ENCODE measurements at regions not wholly inside any gene's neighbourhood (a gene's known extent, or its start where the extent isn't known, plus 50 kb on each side); places are given as distances from the start of the nearest gene placed in this dataset.

DNA sequence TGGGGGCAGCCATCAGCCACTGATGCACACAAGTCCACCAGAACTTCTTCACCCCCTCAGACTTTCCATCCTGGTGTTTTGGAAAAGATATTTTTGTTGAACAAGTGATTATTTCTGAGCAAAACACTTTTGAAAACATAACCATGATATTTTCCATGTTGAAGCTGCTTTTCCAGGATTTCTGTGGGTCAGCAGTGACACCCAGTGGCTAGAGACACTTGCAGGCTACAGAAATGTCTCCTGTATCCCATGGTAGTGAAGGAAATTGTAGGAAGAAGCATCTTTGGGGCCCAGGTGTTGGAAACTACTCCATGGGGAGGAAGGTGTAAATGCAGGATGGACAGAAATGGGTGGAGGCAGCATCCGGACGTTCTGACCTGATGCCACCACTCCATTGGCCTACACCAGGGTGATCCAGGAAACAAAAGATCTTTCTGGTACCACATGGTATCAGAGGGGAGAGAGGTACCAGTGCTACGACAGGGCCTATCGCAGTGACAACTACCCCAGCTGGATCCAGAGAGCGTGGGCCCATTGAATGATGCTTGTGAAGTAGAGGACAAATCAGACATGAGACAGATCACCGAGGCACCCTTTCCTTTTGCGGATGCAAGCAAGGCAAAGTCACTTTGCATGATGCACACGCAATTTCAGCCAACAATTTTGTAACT, 111.7 kb upstream of the COBL start:
- TF ChIP-seq, protein P1, sequence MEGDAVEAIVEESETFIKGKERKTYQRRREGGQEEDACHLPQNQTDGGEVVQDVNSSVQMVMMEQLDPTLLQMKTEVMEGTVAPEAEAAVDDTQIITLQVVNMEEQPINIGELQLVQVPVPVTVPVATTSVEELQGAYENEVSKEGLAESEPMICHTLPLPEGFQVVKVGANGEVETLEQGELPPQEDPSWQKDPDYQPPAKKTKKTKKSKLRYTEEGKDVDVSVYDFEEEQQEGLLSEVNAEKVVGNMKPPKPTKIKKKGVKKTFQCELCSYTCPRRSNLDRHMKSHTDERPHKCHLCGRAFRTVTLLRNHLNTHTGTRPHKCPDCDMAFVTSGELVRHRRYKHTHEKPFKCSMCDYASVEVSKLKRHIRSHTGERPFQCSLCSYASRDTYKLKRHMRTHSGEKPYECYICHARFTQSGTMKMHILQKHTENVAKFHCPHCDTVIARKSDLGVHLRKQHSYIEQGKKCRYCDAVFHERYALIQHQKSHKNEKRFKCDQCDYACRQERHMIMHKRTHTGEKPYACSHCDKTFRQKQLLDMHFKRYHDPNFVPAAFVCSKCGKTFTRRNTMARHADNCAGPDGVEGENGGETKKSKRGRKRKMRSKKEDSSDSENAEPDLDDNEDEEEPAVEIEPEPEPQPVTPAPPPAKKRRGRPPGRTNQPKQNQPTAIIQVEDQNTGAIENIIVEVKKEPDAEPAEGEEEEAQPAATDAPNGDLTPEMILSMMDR (IDR thresholded peaks at IDR 0.05; ENCODE audit: low read length) = peak; percentile 47
- no peak for TF ChIP-seq EZH2 (IDR thresholded peaks at IDR 0.05; ENCODE audit: borderline replicate concordance, low read length)

Measured in OCI-LY1 (cell line).